ENCODE measurements at regions not wholly inside any gene's neighbourhood (a gene's known extent, or its start where the extent isn't known, plus 50 kb on each side); places are given as distances from the start of the nearest gene placed in this dataset.

DNA sequence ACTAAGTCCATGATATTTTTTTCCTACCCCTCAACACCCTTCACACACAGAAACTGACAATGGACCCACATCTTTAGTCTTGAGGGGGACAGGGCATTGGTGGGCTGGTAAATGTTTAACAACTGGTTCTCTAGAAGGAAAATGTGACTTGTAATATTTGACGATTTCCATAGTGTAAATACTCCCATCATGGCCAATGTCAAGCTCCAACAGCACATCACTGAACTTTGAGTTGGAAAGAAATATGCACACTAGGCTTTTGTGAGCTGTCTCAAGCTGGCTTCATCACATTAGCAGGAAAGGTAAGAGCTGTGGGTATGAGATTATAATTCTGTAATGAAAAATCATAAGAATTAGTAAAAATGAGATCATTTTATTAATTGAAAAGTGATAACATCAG is 189.9 kb upstream of the PRLR start:
- DNase-seq (ENCODE audit: low read depth): no peak

DNA sequence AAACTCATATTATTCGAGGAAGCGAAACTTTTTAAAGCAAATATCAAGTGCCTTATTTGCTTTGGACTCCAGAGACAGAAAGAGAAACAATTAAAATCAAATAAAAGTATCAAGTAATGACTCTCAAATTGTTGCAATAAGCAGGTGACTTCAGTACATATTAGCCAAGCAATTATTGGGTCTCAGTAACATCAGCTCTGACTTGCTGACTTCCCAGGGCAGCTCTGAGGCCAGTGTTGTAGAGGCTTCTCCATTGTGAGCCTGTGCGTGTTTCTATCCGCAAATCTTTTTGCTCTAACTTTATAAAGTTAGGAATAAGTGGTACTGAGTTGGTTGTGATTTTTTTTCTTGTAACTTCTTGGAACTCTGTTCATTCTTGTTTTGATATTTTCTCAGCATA is 186.8 kb upstream of the PRLR start:
- no peak for DNase-seq (ENCODE audit: low read depth)

DNA sequence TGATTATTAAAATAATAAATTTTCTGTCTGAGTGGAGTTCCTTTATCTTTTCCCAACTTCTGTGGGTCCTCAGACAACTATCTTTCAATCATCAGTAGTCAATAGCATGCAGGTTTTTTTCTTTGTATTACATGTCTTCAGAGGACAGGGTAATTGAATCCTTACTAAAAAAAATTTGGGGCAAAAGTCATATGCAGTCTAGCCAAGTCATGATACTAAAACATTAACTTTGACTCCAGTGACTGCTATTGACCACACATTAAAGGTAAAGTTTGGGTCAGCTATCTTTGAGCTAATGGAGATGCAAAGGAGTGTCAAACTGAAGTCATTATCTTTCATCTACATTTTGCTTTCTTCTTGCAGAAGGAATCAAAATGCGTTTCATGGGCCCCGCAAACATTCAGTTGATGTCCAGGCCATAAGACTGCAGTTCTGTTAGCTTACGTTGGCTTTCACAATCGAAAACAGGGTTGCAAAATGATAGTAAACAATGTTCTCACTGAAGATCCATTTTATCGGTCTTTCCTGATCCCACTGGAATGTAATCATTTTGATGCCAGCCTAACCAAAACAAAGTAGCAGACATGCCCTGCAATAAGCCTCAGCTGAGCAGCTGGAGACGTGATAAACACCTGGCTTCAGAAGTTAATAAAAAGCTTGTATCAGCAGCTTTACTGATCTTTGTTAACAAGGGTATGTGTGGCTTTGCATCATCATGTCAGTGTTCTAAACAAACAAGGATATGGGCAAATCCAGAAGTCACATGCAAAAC is 186.1 kb upstream of the PRLR start:
- no peak for DNase-seq (ENCODE audit: low read depth)

DNA sequence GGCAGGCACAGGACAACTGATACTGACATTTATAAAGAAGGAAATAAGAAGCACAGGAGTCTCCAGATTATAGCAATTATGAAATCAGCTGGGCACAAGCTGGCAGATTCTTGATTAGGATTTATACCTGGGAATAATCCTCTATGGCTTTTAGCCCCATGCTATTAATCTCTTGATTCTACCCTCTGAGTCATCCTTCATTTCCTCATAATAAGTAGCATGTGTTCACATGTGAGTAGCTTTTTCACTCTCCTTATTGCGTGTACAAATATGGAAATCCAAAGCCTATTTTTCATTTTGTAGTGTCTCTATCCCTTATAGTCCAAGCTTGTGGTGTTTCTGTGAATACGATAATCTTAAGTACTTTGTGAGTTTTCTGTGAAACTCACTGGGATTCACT is 185.0 kb upstream of the PRLR start:
- DNase-seq (ENCODE audit: low read depth): no peak

DNA sequence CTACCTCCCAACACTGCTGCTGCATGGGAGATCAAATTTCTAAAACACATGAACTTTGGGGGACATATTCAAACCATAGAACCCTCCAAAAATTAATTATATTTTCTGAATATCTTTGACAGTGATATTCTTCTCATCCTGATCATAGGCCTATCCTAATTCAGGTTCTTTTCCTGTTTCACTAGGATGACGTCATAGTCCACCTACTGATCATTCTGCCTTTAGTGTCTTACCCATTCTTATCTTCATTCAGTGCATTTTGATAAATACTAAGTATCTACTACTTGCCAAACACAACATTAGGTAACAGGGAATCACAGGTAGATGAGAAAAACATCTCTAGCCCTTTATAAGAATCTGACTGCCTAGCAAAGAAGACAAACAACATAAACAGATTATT is 179.1 kb upstream of the PRLR start:
- DNase-seq (ENCODE audit: low read depth): no peak

DNA sequence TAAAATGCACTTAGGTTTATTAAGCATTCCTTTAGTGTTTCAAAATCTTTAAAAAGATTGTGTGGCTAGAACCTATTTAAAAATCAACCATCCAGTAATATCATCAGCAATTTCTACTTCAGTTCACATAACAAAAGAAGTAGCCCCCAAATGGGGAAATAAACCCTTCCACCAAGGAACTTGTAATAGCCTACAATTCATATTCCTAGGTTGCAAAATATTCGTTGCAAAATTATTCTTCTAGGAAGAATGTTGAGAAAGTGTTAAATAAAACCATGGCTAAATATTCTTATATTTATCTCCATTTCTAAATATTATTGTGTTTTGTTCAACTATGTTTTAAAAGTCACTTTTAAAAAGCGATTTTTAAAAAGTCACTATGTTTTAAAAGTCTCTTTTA is 177.9 kb upstream of the PRLR start:
- DNase-seq (ENCODE audit: low read depth): no peak

DNA sequence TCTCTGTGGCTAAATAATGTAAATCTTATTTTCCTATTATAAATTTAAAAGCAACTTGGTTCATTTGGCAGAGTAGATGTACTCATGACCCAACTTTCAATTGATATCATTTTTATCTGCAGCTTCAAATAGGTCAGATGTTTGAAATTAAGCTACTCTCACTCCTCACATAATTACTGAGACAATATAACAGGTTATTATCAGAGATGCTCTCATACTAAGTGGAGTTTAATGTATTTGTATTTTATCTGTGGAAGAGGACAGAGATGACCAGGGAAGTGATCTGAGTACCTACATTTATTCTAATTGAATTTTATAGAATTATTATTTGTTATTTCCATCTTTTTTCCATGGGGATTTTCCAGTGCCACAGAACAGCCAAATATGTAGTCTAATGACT is 177.4 kb upstream of the PRLR start:
- DNase-seq (ENCODE audit: low read depth): no peak

DNA sequence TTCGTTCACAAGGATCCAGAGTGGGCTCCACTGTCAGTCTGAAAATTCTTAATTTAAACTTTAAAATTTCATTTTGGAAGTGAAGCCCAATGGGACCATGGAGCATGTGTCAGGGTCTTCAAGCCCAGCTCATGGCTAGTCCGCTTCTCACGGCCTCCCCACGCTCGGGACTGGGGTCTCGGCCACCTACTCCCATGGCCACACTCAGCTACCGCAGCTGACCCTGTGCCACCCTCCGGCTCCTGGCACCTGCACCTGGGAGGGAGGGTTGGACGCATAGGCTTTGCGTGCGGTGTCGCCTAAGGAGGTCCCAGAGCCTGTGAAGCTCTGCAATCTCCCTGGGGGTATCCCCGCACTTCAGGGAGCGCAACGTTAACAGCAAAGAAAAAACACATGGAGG is 175.7 kb upstream of the PRLR start:
- no peak for DNase-seq (ENCODE audit: low read depth)

DNA sequence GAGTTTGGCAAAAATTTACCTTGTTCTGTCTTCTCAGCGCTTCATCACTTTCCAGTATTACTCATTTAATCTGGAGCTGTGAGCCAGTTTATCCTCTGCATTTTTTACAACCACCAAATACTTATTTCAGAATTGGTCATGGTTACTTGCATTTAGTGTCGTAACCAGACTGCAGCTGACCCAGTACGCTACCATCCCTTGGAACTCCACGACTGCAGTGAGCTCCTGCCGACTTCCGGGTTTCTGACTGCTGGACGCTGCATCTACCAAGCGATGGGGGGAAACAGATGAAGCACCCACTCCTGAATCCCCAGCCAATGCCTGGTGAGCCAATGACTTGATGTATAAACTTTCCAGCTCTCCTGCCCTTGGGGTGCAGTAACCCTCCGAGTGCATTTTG is 174.4 kb upstream of the PRLR start:
- DNase-seq (ENCODE audit: low read depth): no peak

DNA sequence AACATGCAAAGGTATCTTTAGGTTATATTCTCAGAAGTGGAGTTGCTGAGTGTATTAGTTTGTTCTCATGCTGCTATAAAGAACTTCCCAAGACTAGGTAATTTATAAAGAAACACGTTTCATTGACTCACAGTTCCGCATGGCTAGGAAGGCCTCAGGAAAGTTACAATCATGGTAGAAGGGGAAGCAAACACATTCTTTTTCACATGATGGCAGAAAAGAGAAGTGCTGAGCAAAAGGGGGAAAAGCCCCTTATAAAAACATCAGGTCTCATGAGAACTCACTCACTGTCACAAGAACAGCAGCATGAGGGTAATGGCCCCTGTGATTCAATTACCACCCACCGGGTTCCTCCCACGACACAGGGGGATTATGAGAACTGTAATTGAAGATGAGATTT is 163.6 kb upstream of the PRLR start:
- DNase-seq (ENCODE audit: low read depth): no peak

DNA sequence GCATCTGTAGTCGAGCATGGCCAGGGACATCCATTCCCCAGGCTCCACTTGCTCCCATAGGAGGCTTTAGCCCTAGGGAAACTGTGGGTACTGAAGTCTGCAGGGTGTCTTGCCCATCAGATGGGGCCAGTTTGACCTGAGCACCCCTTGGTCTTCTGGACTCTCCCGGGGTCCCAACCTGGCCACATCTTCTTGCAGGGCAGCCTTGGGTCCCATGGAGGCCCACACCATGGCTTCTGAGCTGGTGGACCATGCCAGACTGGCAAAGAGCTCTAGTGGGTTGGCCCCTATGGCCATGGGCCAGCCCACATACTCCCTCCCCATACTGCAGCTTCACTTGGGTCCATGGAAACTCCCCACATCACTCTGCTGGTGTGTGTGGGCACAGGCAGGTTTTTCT is 154.4 kb upstream of the PRLR start:
- no peak for DNase-seq (ENCODE audit: low read depth)

DNA sequence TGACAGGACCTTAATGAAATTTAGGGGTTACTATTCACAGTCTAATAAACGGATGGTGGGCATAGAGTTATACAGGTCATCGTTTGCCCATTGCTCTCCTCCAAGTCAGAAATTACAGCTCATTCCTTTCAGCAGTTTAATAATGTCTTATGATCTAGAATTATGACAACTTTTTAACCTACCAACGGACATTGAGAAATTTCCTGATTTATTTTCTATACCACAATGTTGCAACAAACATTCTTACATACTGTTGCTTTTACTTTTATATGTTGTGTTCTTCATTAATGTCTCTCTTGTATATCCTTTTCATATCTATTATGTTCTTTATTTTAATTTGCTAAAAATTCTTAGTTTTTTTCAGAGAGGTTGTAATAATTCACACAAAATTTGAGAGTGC is 152.8 kb upstream of the PRLR start:
- DNase-seq (ENCODE audit: low read depth): no peak

DNA sequence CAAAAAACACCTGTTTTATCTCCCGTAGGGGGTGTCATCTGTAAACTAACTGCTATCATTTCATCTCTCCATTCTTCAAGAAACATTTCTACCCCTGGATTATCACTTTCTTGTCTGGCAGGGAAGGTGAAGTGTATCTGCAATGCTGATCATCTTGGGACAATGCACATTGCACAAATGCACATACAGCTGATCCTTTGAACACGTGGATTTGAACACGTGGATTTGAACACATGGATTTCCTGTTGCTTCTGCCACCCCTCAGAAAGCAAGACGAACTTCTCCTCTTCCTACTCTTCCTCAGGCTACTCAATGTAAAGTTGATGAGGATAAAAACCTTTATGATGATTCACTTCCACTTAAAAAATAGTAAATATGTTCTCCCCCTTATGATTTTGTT is 147.4 kb upstream of the PRLR start:
- no peak for DNase-seq (ENCODE audit: low read depth)

DNA sequence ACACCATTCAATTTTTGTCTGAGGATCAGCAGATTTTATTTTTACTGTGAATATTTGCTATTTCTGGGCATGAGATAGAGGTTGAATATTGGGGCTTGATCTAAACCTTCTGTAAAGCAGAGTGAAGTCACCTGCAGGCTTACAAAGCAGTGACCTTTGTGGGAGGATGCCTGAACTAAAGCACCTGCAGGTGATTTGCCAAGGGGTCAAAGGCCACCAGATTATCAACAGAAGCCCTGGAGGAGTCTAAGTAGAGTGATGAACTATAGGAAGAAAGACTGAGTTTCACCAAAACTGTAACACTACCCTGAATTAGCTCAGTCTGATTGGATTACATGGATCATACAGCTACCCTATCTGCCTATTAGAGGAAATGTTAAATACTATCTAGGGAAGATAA is 144.3 kb upstream of the PRLR start:
- DNase-seq (ENCODE audit: low read depth): no peak

DNA sequence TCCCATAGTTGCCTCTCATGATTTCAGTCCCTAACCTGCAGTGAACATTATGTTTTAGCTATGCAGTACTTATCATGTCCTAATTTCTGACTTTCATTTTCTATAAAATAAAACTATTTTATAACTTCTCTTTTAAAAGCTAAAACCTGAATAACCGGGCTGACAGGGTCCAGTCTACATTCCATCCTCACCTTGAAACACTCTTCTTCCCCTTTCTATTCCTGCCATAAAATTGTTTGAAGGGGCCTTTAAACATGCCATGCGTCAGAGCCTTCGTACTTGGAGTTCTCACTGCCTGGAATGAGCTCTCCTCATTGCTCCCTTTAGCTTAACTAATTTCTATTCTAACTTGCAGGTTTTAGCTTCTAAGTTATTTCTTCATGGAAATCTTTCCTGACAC is 143.0 kb upstream of the PRLR start:
- no peak for DNase-seq (ENCODE audit: low read depth)

DNA sequence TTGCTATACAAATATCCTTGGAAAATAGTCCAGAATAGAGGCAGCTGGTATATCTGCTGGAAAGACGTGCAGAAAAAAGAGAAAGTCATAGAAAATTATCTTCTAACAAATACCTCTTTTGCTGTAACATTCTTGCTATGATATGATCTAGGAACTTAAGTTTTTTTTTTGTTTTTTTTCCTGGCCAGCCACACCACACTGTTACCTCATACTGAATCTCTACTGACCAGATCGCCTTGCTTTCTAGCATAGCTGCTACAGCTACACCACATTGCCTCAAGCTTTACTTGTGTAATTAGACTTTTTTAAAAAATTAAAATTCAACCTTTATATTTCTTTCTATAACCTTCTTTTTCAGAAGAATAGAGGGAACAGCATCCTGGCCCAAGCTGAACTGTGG is 142.2 kb upstream of the PRLR start:
- DNase-seq (ENCODE audit: low read depth): no peak

DNA sequence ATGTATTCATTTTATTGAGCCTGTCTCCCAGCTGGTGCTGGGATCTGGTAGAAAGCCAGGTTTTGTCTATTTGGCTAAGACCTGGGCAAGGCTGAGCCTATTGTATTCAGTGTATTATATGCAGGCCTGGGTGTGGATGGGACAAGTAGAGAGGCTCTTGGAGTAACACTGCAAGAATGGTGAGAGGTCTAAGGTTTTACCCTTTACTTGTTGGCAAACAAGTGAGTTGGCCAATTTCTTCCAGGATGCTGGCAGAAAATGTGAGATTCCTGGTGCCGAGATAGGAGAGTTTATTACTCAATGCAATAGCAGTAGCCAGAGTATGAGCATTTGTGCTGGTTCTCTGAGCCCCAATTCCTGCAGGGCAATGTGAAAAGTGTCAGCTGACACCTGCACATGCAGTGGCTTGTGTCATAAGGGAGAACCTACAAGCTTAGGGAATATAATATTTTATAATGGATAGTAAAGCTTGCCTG is 141.7 kb upstream of the PRLR start:
- DNase-seq (ENCODE audit: low read depth): no peak

DNA sequence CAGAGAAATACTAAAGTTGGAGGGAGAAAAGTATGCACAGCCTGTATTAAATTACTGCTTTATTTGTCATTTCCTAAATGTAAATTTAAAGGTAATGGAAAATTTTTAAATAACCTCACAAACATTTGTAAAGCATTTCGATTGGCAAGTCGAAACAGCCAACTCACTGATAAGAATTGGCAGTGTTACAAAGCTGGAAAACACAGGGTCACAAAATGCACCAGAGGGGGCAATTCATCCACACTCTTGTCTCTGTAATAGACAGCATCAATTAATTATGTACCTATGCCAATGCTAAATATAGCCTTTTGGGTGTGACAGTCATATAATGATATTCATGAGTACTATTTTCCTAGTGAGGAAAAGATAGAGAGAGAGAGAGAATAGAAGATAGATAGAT is 140.6 kb upstream of the PRLR start:
- DNase-seq (ENCODE audit: low read depth): no peak

DNA sequence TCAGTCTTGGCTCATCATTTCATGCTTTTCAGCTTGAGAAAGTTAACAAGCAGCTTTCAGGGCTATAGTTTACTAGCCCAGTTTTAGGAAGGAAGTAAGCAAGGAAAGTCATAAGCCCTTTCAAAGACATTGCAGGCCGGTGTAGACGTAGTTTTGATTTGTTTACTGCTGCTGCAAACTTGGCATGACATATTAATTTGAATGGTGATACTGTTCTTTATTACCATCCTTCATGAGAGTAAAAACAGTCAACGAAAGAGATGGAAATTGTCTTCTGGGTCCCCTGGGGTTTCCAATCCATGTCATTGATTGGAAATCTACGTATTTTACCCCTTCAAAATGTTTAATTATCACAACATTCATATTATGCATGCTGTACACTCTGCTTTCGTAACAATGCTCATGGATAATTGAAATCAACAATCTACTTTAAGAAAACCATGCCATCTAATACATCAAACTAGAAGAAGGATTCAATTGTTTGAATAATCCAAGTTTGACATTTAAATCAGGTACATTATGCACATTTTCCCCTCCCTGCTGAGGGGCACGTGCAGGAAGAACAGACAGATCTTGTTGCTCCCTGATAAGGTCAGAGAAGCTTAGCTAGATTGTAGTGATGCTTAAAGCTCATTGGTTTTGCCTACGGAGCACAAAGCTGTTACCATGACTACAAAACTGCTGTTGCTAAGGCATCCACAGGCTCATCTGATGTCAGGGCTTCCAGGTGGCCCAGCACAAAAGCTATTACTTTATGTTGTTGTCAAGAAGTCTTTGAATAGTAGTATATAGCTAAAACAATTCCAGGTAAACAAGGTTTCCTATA is 139.9 kb upstream of the PRLR start:
- no peak for DNase-seq (ENCODE audit: low read depth)

DNA sequence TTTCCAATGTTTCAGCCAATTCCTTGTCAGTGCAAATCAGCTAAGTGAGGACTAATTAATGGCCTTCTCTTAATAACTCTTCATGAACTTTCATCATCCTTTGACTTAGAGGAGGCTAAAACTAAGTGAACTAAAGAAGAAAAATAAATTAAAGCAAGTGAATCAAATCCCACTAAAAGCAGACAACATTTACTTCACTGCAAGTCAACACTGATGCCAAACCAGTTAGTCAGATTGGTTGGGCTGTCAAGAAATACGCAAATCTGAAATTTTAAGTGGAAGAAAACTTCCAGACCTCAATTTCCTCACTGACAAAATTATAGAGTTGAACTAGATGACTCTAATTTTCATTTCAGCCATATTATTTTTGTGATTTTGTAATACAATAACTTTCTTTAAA is 137.2 kb upstream of the PRLR start:
- DNase-seq (ENCODE audit: low read depth): no peak

DNA sequence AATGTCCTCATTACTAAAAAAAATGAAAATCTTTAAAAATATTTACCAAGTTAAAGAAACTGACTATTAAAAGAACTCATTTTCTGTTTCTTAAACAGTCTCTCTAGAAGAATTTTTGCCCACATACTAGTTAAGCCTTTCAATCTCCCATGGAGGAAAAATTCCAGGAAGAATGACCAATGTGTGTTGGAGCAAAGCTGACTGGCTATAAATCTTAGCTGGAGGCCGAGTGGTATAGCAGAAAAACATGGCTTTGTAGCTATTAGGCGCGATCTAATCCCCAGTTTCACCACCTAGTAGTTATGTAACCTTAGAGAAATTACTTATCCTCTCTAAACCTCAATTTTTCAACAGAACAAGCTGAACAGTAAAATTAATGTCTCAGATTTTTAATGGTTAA is 135.5 kb upstream of the PRLR start:
- no peak for DNase-seq (ENCODE audit: low read depth)

DNA sequence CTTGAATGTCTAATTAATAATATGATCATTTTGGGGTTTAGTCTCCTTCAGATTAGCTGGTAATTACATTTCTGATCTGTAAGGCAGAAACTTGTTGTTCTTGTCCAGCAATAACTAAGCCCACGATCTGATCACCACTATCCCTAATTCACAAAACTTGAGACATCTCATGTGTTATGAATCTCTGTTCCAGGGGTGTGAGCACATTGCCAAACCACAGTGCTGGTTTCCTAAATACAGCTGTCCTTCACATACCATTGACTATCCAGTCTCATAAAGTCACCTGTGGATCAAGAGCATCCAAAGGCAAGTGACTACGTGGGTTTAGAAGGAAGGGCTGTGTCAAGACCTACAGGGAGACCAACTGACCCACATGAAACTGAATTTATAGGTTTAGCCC is 134.1 kb upstream of the PRLR start:
- DNase-seq (ENCODE audit: low read depth): no peak

DNA sequence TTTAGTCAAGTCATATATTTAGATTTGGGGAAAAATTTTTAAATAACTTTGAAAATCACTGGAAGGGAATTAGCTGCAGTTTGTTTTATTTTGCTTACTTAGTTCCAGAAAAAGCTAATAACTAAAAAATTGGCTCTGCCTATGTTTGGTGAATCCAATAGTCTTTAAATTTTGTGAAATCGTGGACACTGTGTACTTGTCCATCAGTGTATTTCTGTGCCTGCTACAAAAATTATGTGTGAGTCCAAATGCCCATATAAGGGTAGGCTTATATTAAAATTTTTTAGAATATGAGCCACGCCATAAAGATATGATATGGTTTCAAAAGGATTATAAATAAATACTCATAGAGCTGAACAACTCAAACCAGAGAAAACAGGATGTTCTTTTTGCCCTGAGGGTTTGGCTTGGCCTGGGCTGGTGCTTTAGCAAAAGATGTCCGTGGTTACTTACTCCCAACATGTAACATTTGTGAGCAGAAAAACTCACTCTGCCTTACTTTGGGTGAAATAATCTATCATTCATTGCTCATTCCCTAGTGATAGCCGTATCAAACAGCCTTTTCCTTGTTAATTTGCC is 133.2 kb upstream of the PRLR start:
- no peak for DNase-seq (ENCODE audit: low read depth)

All from stimulated activated CD8-positive, alpha-beta memory T cell treated with anti-CD3 and anti-CD28 coated beads, Interleukin-15, amount 100 ng/mL, for 24 hours (primary cell).